ENCODE measurements at regions not wholly inside any gene's neighbourhood (a gene's known extent, or its start where the extent isn't known, plus 50 kb on each side); places are given as distances from the start of the nearest gene placed in this dataset.

- TF ChIP-seq POLR2A (IDR thresholded peaks at IDR 0.05), result no peak
- TF ChIP-seq CTCF (IDR thresholded peaks at IDR 0.05), result no peak
Measured at GRCh38 chr7:12004581-12004980, 172.6 kb upstream of the THSD7A start.

Measured in ovary (tissue), 3 donors.